IPS DF 6.9 (cell line): ENCODE measurements at regions not wholly inside any gene's neighbourhood (a gene's known extent, or its start where the extent isn't known, plus 50 kb on each side); places are given as distances from the start of the nearest gene placed in this dataset.
A peak's percentile ranks its signal among the peaks of the same experiment; 100 is the strongest.

ENCODE experiments used
- DNase-seq: peaks from one replicate; pipeline ENCODE4 v3.0.0-alpha.2; 2013; ENCODE audit warnings: low read depth, low spot score
- H3K27ac ChIP-seq: one replicate; pipeline ENCODE4 v1.5.1; 2013; ENCODE audit warnings: low read length, control low read depth
- H3K27me3 ChIP-seq: 2 replicates; pipeline ENCODE4 v1.6.1; 2013; ENCODE audit warnings: mild to moderate bottlenecking, low read length; ENCODE audit not compliant: control insufficient read depth, insufficient read depth
- H3K36me3 ChIP-seq: 2 replicates; pipeline ENCODE4 v1.6.1; 2013; ENCODE audit warnings: low read length; ENCODE audit not compliant: control insufficient read depth, insufficient read depth
- H3K4me1 ChIP-seq: 2 replicates; pipeline ENCODE4 v1.6.1; 2013; ENCODE audit warnings: low read length; ENCODE audit not compliant: control insufficient read depth, insufficient read depth
- H3K4me3 ChIP-seq: 2 replicates; pipeline ENCODE4 v1.5.1; 2013; ENCODE audit warnings: mild to moderate bottlenecking, low read length
- H3K9me3 ChIP-seq: 2 replicates; pipeline ENCODE4 v1.6.1; 2013; ENCODE audit warnings: low read length, inconsistent platforms; ENCODE audit not compliant: control insufficient read depth, insufficient read depth
- WGBS: extraction: QIAGEN DNeasy Blood & Tissue Kit; methylation state at CpG from one replicate; pipeline ENCODE4 v1.1.7; 2013; ENCODE audit warnings: mixed read lengths, missing lambda C conversion rate; ENCODE audit not compliant: insufficient read length, insufficient coverage; 5-methylcytosine and 5-hydroxymethylcytosine counted together

DNA sequence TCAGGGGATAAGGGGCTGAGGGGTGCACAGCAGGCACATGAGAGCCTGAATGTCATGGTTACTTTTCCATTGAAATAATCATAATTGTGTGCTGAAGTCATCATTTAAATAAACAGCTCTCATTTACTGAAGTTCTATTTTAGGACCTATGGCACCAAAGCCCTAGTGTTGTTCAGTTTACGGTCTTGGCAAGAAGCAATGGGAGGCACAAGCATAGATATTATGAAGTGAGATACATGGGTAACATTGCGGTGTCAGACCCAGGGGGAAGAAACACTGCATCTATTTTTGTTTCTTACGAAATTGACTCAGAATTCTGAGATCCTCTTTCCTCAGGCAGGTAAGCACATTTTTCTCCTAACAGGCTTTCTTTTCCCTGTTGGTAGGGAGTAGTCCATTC lies 437.8 kb upstream of the PROX1 start:
- no CpG with 5 or more reads among the region's 3 CpGs for WGBS
- H3K4me3 ChIP-seq, result no peak overlapping the region
- no peaks in the 10 kb centered on the region for H3K27me3 ChIP-seq
- H3K36me3 ChIP-seq, result no peaks in the 10 kb centered on the region
- no peak overlapping the region for H3K27ac ChIP-seq
- DNase-seq, result no peak
- no peaks in the 10 kb centered on the region for H3K4me1 ChIP-seq
- H3K9me3 ChIP-seq, result no peaks in the 10 kb centered on the region

DNA sequence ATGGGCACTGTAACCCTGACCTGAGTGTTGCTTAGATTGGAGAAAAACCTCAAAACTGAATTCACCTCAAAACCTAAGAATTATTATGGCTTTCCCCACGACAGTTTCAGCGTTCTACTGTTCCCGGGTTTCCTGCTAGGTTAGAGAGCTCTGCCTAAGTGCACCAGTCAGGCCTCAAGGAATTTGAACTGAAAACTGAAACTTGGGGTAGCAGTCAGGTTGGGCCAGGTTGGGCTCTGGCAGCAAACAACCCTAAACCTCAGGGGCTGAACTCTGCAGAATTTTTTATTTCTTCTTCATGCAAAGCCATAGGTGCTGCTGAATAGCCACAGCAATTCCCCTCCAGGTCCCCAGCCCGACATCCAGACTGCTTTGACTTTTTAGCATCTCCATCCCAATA lies 437.0 kb upstream of the PROX1 start:
- no peak for DNase-seq
- WGBS, result no CpG with 5 or more reads among the region's 4 CpGs
- Histone ChIP-seq H3K4me1 (no peaks in the 10 kb centered on the region), H3K27ac (no peak overlapping the region), H3K27me3 (no peaks in the 10 kb centered on the region), H3K36me3 (no peaks in the 10 kb centered on the region), H3K4me3 (no peak overlapping the region), H3K9me3 (no peaks in the 10 kb centered on the region)

DNA sequence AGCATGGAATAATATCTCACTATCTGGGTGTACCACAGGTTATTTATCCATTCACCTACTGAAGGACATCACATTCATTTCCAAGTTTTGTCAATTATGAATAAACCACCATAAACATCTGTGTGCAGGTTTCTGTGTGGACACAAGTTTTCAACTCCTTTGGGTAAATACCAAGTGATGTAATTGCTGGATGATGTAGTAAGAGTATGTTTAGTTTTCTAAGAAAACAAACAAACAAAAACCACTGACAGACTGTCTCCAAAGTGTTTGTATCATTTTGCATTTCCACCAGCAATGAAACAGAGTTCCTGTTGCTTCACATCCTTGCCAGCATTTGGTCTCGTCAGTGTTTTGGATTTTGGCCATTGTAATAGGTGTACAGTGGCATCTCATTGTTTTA lies 435.7 kb upstream of the PROX1 start:
- Histone ChIP-seq H3K27ac (no peak overlapping the region), H3K36me3 (no peaks in the 10 kb centered on the region), H3K9me3 (no peaks in the 10 kb centered on the region), H3K4me1 (no peaks in the 10 kb centered on the region), H3K4me3 (no peak overlapping the region), H3K27me3 (no peaks in the 10 kb centered on the region)
- DNase-seq, result no peak
- no CpG with 5 or more reads among the region's 1 CpG for WGBS

DNA sequence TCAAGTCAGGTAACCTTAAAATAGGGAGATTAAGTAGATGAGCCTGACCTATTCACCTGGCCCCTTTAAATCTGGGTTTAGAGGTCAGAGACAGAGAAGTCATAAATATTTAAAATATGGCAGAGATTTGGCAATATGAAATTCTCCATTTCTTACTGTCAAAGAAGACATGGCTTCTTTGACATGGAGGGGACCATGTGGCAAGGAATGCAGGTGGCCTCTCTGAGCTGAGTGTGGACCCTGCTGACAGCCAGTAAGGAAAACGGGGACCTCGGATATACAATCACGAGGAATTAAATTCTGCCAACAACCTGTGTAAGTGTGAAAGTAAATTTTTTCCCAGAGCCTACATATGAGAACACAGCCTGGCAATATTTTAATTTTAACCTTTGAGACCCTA lies 427.5 kb upstream of the PROX1 start:
- Histone ChIP-seq H3K4me3 (no peak overlapping the region), H3K9me3 (no peaks in the 10 kb centered on the region), H3K27me3 (no peaks in the 10 kb centered on the region), H3K36me3 (no peaks in the 10 kb centered on the region), H3K4me1 (no peaks in the 10 kb centered on the region), H3K27ac (no peak overlapping the region)
- no peak for DNase-seq
- no CpG with 5 or more reads among the region's 3 CpGs for WGBS

DNA sequence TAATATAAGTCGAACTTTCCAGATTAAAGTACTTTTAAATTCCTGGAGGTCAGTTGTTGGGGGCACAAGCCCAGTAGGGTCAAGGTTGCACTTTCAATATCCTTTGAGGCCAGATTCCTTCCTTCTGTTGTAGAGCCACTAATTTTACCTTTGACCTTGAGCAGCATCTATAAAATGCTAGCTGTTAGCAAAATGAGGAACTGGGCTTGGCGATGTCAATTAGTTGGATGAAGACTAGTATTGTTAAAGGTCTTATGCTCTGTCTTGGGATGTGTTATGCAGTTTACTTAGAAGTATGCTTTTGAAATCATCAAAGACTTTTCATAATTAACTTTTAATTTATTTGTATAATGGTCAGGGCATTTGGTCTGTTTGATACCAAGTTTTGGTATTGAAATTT lies 425.9 kb upstream of the PROX1 start:
- Histone ChIP-seq H3K27ac (no peak overlapping the region), H3K4me1 (no peaks in the 10 kb centered on the region), H3K27me3 (no peaks in the 10 kb centered on the region), H3K4me3 (no peak overlapping the region), H3K9me3 (no peaks in the 10 kb centered on the region), H3K36me3 (no peaks in the 10 kb centered on the region)
- WGBS, result no CpG with 5 or more reads among the region's 2 CpGs
- no peak for DNase-seq

DNA sequence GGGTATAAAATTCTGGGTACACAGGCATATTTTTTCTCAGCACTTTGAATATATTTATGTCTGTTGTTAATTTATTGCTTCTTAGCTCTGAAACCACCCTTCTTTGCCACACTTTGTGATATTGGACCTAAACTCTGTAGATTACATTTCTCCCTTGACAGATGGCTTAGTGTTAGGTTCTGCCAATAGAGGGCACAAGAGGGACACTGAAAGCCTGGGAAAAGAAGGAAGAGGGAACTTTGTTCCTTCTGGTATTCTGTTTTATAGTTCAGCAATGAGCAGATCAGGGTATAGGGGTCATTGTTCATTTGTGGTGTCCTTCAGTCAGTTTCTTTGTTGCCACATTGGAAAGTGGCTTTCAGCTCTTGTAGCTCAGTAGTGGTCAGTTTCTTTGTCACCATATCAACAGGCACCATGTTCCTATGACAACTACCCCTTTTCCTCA lies 423.5 kb upstream of the PROX1 start:
- Histone ChIP-seq H3K27ac (no peak overlapping the region), H3K9me3 (no peaks in the 10 kb centered on the region), H3K36me3 (no peaks in the 10 kb centered on the region), H3K27me3 (no peaks in the 10 kb centered on the region), H3K4me1 (no peaks in the 10 kb centered on the region), H3K4me3 (no peak overlapping the region)
- peak; percentile 41 for DNase-seq

DNA sequence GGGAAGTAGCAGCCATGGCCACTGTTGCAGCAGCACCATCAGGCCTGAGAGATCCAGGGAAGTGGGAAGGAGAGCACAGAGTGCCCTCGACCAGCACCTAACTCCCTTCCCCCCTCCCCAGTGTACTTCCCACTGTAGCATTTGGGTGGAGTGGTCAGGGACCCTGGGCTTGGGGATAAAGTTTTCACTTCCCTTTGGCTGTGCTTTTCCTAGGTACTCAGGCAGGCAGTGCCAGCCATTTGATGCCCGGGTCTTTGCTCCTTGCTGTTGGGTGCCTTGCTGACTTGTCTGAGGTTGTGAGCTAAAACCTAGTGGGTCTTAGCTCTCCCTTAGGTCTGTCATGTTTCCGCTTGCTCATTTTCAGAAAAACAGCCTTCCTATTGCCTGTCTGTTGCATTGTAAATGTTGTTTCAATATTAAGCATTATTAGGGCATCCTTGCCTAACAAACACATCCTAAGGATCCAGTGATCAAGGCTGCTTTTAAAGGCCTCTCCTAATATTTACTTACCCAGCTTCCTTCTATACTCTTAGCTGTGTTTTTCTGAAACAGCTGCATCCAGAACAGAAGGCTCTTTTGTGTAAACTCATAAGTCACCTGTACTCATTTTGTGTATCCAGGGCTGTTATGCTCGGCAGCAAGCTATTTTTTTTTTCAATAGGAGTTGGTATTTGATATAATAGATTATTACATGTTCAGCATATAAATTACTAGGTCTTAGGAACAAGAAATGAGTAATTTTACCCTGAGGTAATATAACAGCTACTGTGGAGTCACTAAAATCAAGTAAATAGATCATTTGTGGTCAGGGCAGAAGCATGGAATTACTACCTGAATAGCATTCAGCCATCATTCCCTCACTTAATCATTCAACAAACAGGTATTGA lies 418.6 kb upstream of the PROX1 start:
- no peaks in the 10 kb centered on the region for H3K4me1 ChIP-seq
- no peak overlapping the region for H3K27ac ChIP-seq
- no peak overlapping the region for H3K4me3 ChIP-seq
- no peaks in the 10 kb centered on the region for H3K36me3 ChIP-seq
- no CpG with 5 or more reads among the region's 4 CpGs for WGBS
- H3K9me3 ChIP-seq, result no peaks in the 10 kb centered on the region
- DNase-seq, result no peak
- no peaks in the 10 kb centered on the region for H3K27me3 ChIP-seq

DNA sequence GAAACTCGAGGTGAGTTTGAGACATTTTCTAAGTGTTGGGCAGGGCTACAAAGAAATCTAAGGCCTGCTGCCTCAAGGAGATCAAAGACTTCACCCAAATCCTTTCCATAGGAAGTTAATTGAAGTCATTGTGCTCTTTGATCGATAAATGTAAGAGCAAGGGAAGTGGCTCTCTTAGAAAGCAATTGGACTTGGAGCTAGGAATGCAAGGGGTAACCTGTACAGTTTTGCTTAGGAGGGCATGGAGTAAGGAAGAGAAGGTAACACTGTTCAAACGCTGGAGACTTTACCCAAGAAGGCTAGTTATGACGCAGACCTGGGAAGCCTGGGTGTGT lies 418.0 kb upstream of the PROX1 start:
- Histone ChIP-seq H3K36me3 (no peaks in the 10 kb centered on the region), H3K27ac (no peak overlapping the region), H3K27me3 (no peaks in the 10 kb centered on the region), H3K4me3 (no peak overlapping the region), H3K4me1 (no peaks in the 10 kb centered on the region), H3K9me3 (no peaks in the 10 kb centered on the region)
- DNase-seq, result no peak
- no CpG with 5 or more reads among the region's 4 CpGs for WGBS

DNA sequence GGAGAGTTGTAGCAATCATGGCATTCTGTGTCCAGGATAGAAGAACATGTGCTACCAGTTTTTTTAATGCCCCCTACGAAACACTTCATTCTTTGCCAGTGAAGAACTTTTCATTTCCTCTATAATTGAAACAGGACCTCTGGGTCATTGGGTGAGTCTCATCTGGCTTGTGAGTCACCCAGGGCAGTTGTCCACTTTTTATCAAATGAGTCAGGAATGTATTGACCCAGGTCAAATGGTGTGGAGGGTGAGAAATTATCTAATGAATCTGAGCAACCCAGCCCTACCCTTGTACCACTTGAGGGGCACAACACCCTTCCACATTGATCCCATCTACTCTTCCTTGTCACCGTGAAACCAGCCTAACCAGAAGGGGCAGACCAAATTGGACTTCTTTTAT lies 417.3 kb upstream of the PROX1 start:
- no CpG with 5 or more reads among the region's 2 CpGs for WGBS
- Histone ChIP-seq H3K9me3 (no peaks in the 10 kb centered on the region), H3K27ac (no peak overlapping the region), H3K27me3 (no peaks in the 10 kb centered on the region), H3K36me3 (no peaks in the 10 kb centered on the region), H3K4me1 (no peaks in the 10 kb centered on the region), H3K4me3 (no peak overlapping the region)
- DNase-seq, result no peak

DNA sequence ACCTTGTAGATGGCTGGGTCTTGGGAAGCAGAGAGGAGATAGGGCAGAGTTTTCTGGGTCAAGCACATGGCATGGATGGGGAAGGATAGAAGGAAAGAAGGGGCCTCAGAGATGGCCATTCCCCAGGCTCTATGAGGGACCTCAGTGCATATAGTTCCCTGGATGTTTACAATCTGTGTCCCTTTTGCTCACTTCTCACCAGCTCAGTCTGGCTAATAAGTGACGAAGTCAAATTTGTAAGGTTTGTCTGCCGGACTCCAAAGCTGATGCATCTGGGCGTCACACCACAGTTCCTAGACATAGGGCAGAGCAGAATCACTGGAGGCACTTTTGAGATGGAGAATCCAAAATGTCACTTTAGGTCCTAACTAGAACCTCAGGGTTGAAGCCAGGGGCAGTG lies 416.4 kb upstream of the PROX1 start:
- WGBS, result no CpG with 5 or more reads among the region's 3 CpGs
- H3K27me3 ChIP-seq, result no peaks in the 10 kb centered on the region
- H3K36me3 ChIP-seq, result no peaks in the 10 kb centered on the region
- H3K9me3 ChIP-seq, result no peaks in the 10 kb centered on the region
- H3K27ac ChIP-seq, result no peak overlapping the region
- no peak overlapping the region for H3K4me3 ChIP-seq
- no peaks in the 10 kb centered on the region for H3K4me1 ChIP-seq
- no peak for DNase-seq

DNA sequence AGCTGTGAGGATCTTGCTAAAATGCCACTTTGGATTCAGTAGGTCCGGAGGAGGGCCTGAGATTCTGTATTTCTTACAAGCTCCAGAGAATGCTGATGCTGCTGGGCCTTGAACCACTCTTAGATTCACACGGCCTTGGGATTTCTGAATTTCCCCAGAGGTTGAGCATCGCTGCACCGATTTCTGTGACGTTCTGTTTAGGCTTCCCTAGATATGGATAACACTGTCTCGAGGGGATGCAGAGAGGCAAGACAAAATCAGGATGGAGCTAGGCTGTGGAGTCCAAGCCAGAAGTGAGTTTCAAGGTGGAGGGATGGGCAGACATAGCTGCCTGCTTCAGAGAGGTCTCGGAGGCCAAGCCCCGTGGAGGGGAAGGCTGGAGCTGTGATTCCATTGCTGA lies 415.9 kb upstream of the PROX1 start:
- no peak for DNase-seq
- H3K4me3 ChIP-seq, result no peak overlapping the region
- no CpG with 5 or more reads among the region's 8 CpGs for WGBS
- no peak overlapping the region for H3K27ac ChIP-seq
- no peaks in the 10 kb centered on the region for H3K36me3 ChIP-seq
- H3K9me3 ChIP-seq, result no peaks in the 10 kb centered on the region
- H3K4me1 ChIP-seq, result no peaks in the 10 kb centered on the region
- H3K27me3 ChIP-seq, result no peaks in the 10 kb centered on the region
